Neural cell (in vitro differentiated cells): ENCODE measurements at regions not wholly inside any gene's neighbourhood (a gene's known extent, or its start where the extent isn't known, plus 50 kb on each side); places are given as distances from the start of the nearest gene placed in this dataset.

Source experiments
- CTCF ChIP-seq: fragments of 450-650 bp; IDR thresholded peaks from 2 replicates; pipeline ENCODE4 v1.5.1; 2014; ENCODE audit warnings: antibody characterized with exemption, mild to moderate bottlenecking, moderate library complexity; ENCODE audit not compliant: poor library complexity, severe bottlenecking
- EZH2 ChIP-seq: fragments of 200-600, 300-800 bp; shearing (Covaris generic), sonication (generic); IDR thresholded peaks from 2 replicates; pipeline ENCODE4 v1.6.1; 2014; ENCODE audit warnings: antibody characterized with exemption, low read length, borderline replicate concordance, mild to moderate bottlenecking; ENCODE audit not compliant: insufficient read depth, poor library complexity, severe bottlenecking

- TF ChIP-seq CTCF (no peak), EZH2 (no peak)
Measured at GRCh38 chr11:112537846-112538330, 277.2 kb upstream of the PLET1 start.
